ENCODE measurements at regions not wholly inside any gene's neighbourhood (a gene's known extent, or its start where the extent isn't known, plus 50 kb on each side); places are given as distances from the start of the nearest gene placed in this dataset.

- TF ChIP-seq POLR2A (IDR thresholded peaks at IDR 0.05) (no peak), CTCF (IDR thresholded peaks at IDR 0.05) (no peak)
These were observed 135.7 kb upstream of the SLC45A1 start for GRCh38 chr1:8182034-8182761.
